HL-60 (cell line): ENCODE measurements at regions not wholly inside any gene's neighbourhood (a gene's known extent, or its start where the extent isn't known, plus 50 kb on each side); places are given as distances from the start of the nearest gene placed in this dataset.

Source experiments
- GABPA ChIP-seq: IDR thresholded peaks from 2 replicates; pipeline ENCODE4 v1.6.1; 2012; ENCODE audit warnings: low read depth
- POLR2AphosphoS5 ChIP-seq: IDR thresholded peaks from 2 replicates; pipeline ENCODE4 v1.6.1; 2012; ENCODE audit warnings: low read depth
- SPI1 ChIP-seq: IDR thresholded peaks from 2 replicates; pipeline ENCODE4 v1.6.1; 2012; ENCODE audit warnings: low read depth, mild to moderate bottlenecking, borderline replicate concordance
- TF ChIP-seq, protein P1 (sequence below): IDR thresholded peaks from one replicate; pipeline ENCODE4 v1.5.1; 2011; ENCODE audit warnings: low read length, control low read depth, inconsistent platforms; ENCODE audit not compliant: insufficient read depth
- TF ChIP-seq, protein P2 (sequence below): IDR thresholded peaks from 2 replicates; pipeline ENCODE4 v1.6.1; 2012; ENCODE audit warnings: low read depth; ENCODE audit not compliant: insufficient replicate concordance

DNA sequence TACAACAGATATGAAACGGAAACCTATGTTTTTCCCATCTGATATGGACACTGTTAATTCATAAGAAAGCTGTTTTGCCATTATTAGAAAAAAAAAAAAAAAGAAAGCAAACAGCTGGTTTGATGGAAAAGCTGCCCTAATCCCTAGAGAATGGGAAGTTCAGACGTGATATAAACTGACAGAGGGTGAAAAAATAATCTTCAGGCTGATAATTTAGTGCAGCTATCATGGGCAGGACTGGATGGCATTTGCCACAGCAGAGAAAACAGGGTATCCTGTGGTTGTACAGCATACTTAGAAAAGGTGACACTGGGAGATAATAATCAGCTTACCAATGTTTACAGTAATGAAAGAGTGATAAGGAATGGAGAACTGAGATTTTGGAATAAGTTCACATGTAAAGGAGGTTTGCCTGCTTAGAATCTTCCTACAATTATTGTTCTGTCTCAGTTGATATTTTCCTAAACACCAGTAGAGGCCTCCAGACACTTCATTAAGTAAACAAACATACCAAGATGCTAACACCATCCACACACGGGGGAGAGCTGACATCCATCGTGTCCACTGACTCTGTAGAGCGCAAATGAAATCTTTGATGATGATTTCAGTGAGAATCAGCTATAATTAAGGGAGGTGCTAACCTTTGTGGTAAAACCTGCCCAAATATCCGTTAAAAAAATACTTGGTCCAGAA lies 211.6 kb upstream of the MMADHC start:
- TF ChIP-seq SPI1 (no peak), POLR2AphosphoS5 (no peak), GABPA (no peak)
- TF ChIP-seq, protein P1, sequence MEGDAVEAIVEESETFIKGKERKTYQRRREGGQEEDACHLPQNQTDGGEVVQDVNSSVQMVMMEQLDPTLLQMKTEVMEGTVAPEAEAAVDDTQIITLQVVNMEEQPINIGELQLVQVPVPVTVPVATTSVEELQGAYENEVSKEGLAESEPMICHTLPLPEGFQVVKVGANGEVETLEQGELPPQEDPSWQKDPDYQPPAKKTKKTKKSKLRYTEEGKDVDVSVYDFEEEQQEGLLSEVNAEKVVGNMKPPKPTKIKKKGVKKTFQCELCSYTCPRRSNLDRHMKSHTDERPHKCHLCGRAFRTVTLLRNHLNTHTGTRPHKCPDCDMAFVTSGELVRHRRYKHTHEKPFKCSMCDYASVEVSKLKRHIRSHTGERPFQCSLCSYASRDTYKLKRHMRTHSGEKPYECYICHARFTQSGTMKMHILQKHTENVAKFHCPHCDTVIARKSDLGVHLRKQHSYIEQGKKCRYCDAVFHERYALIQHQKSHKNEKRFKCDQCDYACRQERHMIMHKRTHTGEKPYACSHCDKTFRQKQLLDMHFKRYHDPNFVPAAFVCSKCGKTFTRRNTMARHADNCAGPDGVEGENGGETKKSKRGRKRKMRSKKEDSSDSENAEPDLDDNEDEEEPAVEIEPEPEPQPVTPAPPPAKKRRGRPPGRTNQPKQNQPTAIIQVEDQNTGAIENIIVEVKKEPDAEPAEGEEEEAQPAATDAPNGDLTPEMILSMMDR = no peak
- TF ChIP-seq, protein P2, sequence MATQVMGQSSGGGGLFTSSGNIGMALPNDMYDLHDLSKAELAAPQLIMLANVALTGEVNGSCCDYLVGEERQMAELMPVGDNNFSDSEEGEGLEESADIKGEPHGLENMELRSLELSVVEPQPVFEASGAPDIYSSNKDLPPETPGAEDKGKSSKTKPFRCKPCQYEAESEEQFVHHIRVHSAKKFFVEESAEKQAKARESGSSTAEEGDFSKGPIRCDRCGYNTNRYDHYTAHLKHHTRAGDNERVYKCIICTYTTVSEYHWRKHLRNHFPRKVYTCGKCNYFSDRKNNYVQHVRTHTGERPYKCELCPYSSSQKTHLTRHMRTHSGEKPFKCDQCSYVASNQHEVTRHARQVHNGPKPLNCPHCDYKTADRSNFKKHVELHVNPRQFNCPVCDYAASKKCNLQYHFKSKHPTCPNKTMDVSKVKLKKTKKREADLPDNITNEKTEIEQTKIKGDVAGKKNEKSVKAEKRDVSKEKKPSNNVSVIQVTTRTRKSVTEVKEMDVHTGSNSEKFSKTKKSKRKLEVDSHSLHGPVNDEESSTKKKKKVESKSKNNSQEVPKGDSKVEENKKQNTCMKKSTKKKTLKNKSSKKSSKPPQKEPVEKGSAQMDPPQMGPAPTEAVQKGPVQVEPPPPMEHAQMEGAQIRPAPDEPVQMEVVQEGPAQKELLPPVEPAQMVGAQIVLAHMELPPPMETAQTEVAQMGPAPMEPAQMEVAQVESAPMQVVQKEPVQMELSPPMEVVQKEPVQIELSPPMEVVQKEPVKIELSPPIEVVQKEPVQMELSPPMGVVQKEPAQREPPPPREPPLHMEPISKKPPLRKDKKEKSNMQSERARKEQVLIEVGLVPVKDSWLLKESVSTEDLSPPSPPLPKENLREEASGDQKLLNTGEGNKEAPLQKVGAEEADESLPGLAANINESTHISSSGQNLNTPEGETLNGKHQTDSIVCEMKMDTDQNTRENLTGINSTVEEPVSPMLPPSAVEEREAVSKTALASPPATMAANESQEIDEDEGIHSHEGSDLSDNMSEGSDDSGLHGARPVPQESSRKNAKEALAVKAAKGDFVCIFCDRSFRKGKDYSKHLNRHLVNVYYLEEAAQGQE = no peak
